SH-SY5Y (cell line): ENCODE measurements at regions not wholly inside any gene's neighbourhood (a gene's known extent, or its start where the extent isn't known, plus 50 kb on each side); places are given as distances from the start of the nearest gene placed in this dataset.

Experiments
- GATA2 ChIP-seq: IDR thresholded peaks from 2 replicates; pipeline ENCODE4 v1.6.1; 2011; ENCODE audit warnings: mild to moderate bottlenecking, low read depth, low read length
- GATA3 ChIP-seq: IDR thresholded peaks from 2 replicates; pipeline ENCODE4 v1.6.1; 2011; ENCODE audit warnings: low read depth, mild to moderate bottlenecking, low read length, moderate library complexity

GRCh38 chr6:165751486-165751885 lies 88.4 kb upstream of the PDE10A start:
- TF ChIP-seq GATA3, result no peak
- TF ChIP-seq GATA2, result no peak
